GM12873 (cell line): ENCODE measurements at regions not wholly inside any gene's neighbourhood (a gene's known extent, or its start where the extent isn't known, plus 50 kb on each side); places are given as distances from the start of the nearest gene placed in this dataset.

Experiments used
- TF ChIP-seq, protein P1 (sequence below): IDR thresholded peaks from 2 replicates; pipeline ENCODE4 v1.5.1; 2012; ENCODE audit warnings: low read depth, mild to moderate bottlenecking, moderate library complexity, low read length, control low read depth; ENCODE audit not compliant: insufficient read depth; ENCODE audit errors: missing control alignments

DNA sequence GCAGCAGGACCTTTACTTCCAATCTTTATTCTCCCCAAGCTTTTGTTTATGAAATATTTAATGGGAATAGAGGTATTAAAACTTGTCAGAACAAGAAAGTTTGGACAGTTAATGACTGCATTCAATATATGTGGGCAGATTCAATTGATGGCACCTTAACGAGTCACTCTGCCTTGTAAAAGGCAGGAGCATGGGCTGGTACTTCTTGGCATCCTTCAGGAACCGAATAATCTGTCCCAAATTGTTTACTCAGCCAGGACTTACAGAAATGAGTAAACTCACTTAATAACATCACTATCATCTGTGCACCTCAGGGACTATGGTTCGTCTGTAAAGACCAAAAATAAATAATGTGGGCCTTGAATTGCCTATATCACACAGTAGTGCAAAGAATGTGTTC, 1280.3 kb upstream of the TMEFF2 start:
- TF ChIP-seq, protein P1, sequence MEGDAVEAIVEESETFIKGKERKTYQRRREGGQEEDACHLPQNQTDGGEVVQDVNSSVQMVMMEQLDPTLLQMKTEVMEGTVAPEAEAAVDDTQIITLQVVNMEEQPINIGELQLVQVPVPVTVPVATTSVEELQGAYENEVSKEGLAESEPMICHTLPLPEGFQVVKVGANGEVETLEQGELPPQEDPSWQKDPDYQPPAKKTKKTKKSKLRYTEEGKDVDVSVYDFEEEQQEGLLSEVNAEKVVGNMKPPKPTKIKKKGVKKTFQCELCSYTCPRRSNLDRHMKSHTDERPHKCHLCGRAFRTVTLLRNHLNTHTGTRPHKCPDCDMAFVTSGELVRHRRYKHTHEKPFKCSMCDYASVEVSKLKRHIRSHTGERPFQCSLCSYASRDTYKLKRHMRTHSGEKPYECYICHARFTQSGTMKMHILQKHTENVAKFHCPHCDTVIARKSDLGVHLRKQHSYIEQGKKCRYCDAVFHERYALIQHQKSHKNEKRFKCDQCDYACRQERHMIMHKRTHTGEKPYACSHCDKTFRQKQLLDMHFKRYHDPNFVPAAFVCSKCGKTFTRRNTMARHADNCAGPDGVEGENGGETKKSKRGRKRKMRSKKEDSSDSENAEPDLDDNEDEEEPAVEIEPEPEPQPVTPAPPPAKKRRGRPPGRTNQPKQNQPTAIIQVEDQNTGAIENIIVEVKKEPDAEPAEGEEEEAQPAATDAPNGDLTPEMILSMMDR: no peak

DNA sequence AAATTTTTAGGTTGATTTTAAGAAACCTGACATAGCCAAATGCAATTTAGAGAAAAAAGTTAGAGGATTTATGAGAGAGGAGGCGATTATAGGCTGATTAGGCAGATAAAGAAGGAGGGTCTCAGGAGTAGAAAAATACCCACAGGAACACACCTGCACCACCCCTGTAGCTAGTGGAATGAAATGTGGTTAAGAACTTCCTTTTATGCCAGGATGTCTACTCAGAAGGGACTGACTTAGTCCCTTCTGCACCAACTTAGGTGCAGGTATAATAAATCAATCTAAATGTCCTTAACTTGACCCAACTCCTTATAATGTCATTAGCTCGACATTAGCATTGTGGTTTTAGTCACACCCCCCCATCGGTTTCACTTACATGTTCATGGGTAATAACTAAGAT, 1274.5 kb upstream of the TMEFF2 start:
- TF ChIP-seq, protein P1: no peak

DNA sequence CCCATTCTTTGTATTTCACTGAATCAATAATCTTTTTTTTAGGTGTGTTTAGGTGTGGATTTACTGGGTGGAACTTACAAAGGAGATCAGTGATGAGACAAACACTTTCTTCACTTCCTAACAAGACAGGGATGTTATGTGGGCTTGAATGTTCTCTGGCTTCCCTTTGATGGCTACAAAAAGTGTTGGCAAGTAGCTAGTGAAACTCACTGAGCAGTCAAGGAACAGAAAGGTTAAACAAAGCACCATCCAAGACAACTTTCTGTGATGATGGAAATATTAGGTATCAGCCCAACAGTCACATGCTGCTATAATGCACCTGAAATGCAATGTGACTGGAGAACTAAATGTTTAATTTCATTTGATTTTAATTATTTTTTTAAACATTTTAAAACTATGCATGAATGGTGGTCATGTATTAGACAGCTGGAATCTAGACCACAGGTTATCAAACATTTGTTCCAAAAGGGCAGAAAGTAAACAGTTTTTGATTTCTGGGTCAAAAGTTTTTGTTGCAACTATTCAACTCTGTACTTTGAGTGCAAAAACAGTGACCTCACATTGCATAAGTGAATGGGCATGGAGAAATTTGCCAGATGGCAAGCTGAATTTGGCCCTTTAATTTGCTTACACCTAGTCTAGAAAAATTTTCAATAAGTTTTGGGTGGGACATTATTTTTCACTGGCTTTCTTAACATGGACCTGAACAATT, 1272.7 kb upstream of the TMEFF2 start:
- TF ChIP-seq, protein P1: no peak

DNA sequence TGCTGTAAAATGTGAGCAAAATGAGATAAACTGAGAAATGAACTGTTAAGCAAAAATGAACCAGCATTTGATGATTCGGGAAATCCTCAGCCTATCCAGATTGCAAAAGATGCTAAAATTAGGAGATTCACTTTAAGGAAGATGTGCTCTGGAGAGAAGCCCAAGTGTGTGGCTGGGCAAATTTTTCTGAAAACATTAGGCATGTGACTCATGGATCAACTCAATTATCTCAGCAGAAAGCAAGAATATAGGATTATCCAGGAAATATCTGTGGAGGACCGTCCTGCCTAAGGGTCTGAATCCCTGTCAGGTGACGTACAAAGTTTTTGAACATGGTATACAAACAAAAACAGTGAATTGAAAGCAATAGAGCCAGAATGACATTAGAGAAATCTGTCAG, 1268.3 kb upstream of the TMEFF2 start:
- TF ChIP-seq, protein P1: no peak

DNA sequence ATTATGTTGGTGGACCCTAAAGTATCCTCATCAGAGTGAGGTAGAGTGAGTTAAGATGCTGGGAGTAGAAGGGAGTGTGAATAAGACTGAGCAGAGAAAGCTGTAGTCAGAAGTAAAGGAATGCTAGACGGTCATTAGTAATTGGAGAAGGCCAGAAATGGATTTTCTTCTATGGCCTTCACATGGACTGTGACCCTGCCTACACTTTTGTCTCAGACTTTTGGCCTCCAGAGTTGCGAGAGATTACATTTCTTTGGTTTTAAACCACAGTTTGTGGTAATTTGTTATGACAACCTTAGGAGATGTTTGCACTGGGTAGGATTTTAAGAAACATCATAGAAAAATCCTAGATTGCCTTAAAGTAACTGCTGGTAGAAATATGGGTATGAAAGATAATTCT, 1267.7 kb upstream of the TMEFF2 start:
- TF ChIP-seq, protein P1: no peak

DNA sequence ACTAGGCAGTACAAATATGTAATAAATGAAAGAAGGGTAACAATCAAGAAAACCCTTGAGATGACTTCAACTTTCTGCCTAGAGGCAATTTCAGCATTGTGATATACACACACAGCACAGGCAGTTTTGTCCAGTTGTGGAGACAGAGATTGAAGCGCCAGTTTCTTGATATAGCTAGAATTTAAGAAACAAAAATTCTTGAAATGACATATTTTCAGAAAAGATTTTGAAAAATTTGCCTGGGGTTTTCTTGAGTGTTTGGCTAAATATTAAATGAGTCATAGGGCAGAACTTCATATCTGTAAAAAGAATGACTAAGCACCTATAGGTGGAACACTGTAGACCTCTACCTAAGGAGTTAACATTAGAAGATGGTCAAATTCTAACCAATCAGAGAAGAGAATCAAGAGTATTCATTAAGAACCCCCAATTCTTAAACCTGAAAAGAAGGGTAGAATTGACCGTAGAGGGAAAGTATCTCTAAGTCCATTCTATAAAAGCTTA, 1266.8 kb upstream of the TMEFF2 start:
- TF ChIP-seq, protein P1: no peak

DNA sequence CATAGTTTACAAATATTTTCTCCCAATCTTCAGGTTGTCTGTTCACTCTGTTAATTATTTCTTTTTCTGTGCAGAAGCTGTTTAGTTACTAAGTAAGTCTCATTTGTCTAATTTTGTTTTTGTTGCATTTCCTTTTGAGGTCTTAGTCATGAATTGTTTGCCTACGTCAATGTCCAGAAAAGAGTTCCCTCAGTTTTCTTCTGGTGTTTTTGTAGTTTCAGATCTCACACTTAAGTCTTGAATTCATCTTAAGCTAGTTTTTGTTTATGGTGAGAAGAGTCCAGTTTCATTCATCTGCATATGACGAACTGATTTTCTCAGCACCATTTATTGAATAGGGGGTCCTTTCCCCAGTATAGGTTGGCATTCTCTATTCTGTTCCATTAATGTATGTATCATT, 1252.2 kb upstream of the TMEFF2 start:
- TF ChIP-seq, protein P1: no peak
